COLO668 (cell line): ENCODE measurements at regions not wholly inside any gene's neighbourhood (a gene's known extent, or its start where the extent isn't known, plus 50 kb on each side); places are given as distances from the start of the nearest gene placed in this dataset.
A peak's percentile ranks its signal among the peaks of the same experiment; 100 is the strongest.
"Not testable (repeated sequence)": the region's sequence is repeated elsewhere in the genome, so short reads cannot be mapped to it uniquely, and the experiment has no call there.

Experiments used
- DNase-seq: peaks from one replicate; lab custom pipeline; 2025; ENCODE audit not compliant: unreplicated experiment; lab: John Stamatoyannopoulos, UW

- DNase-seq: no peak
Observed at GRCh38 chr1:89436856-89437255, 73.0 kb downstream of the GBP6 start.

- DNase-seq: not testable (repeated sequence)
Observed at GRCh38 chr1:89438301-89438700, 74.4 kb downstream of the GBP6 start.

- no peak for DNase-seq
Observed at GRCh38 chr1:89440911-89441310, 77.1 kb downstream of the GBP6 start.

GRCh38 chr1:89444791-89445190 is 79.8 kb upstream of the LRRC8B start:
- DNase-seq: no peak

GRCh38 chr1:89451011-89451410 is 73.6 kb upstream of the LRRC8B start:
- DNase-seq: no peak

- DNase-seq: no peak
Observed at GRCh38 chr1:89453123-89453972, 71.3 kb upstream of the LRRC8B start.

- DNase-seq: peak; percentile 69
Observed at GRCh38 chr1:89454845-89455521, 69.6 kb upstream of the LRRC8B start.

- DNase-seq: no peak
Observed at GRCh38 chr1:89457046-89457445, 67.6 kb upstream of the LRRC8B start.

- DNase-seq: no peak
Observed at GRCh38 chr1:89459081-89459480, 65.5 kb upstream of the LRRC8B start.

GRCh38 chr1:89460325-89460724 is 64.3 kb upstream of the LRRC8B start:
- no peak for DNase-seq

GRCh38 chr1:89462250-89462649 is 62.4 kb upstream of the LRRC8B start:
- no peak for DNase-seq

- DNase-seq: no peak
Observed at GRCh38 chr1:89464008-89464407, 60.6 kb upstream of the LRRC8B start.

GRCh38 chr1:89465201-89465600 is 59.4 kb upstream of the LRRC8B start:
- no peak for DNase-seq

GRCh38 chr1:89466307-89466930 is 58.2 kb upstream of the LRRC8B start:
- DNase-seq: no peak

- no peak for DNase-seq
Observed at GRCh38 chr1:89472253-89472652, 52.4 kb upstream of the LRRC8B start.

- DNase-seq: no peak
Observed at GRCh38 chr1:89472886-89473417, 51.7 kb upstream of the LRRC8B start.
